GM12873 (cell line): ENCODE measurements at regions not wholly inside any gene's neighbourhood (a gene's known extent, or its start where the extent isn't known, plus 50 kb on each side); places are given as distances from the start of the nearest gene placed in this dataset.

Experiments used
- TF ChIP-seq, protein P1 (sequence below): IDR thresholded peaks from 2 replicates; pipeline ENCODE4 v1.5.1; 2012; ENCODE audit warnings: low read depth, mild to moderate bottlenecking, moderate library complexity, low read length, control low read depth; ENCODE audit not compliant: insufficient read depth; ENCODE audit errors: missing control alignments

GRCh38 chr2:189231719-189232323 is 52.3 kb upstream of the COL5A2 start:
- TF ChIP-seq, protein P1, sequence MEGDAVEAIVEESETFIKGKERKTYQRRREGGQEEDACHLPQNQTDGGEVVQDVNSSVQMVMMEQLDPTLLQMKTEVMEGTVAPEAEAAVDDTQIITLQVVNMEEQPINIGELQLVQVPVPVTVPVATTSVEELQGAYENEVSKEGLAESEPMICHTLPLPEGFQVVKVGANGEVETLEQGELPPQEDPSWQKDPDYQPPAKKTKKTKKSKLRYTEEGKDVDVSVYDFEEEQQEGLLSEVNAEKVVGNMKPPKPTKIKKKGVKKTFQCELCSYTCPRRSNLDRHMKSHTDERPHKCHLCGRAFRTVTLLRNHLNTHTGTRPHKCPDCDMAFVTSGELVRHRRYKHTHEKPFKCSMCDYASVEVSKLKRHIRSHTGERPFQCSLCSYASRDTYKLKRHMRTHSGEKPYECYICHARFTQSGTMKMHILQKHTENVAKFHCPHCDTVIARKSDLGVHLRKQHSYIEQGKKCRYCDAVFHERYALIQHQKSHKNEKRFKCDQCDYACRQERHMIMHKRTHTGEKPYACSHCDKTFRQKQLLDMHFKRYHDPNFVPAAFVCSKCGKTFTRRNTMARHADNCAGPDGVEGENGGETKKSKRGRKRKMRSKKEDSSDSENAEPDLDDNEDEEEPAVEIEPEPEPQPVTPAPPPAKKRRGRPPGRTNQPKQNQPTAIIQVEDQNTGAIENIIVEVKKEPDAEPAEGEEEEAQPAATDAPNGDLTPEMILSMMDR, result no peak

DNA sequence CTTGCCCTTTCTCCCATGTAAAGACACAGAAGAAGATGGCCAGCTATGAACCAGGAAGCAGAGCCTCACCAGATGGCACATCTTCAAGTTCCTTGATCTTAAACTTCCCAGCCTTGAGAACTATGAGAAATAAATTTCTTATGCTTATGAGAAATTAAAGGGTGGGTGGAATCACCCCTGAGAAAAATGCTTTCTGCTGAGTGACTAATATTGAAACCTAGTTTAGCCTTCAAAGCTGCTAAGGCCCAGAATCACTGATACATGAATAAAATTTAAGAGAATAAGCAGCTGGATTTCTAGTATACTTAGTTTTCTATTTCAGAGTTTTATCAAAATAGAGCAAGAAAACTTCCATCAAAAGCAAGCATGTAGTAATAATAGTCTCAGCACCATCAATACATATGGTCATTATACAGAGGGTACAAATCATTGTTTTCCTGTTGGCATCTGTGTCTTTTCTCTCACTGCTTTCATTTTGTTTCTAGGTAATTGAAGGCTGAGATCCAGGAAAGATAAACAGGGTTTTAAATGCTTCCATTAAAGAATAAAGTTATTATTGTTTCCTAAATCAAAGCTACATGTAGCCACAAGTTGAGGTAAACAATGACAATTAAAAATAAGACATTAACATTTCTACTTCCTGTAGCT is 53.3 kb upstream of the COL5A2 start:
- TF ChIP-seq, protein P1, result no peak

DNA sequence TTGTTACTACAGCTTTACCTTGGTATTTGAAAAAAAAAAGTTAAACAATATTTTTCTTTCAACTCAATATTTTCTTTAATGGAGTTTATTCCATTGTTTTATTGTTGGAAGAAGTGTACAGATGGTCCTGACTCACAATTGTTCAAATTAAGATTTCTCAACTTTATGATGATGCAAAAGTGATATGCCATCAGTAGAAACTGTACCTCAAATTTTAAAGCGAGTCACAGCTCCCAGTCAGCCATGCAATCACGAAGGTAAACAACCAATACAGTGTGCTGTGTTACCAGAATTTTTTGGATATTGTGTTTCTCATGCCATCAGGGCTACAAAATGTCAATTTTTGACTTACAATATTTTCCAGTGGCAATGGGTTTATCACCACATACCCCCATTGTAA is 54.0 kb upstream of the COL5A2 start:
- TF ChIP-seq, protein P1, result no peak

GRCh38 chr2:189234991-189235390 is 55.4 kb upstream of the COL5A2 start:
- TF ChIP-seq, protein P1, result no peak

DNA sequence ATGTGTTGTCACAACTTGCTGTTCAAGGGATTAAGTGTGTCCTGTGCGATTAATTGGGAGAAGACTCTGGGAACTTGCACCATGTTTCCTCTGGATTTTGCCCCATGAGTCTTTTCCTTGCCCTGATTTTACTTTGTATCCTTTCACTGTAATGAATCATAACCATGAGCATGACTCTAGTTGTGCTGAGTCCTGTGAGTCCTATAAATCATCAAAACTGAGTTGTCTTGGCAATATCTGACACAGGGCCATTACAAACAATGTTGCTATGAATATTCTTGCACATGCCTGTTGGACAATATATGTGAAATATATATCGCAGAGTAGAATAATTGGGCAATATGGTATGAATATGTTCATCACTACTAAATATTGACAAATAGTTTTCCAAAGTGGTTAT is 56.5 kb upstream of the COL5A2 start:
- TF ChIP-seq, protein P1, result no peak

GRCh38 chr2:189238903-189239302 is 59.3 kb upstream of the COL5A2 start:
- TF ChIP-seq, protein P1, result no peak

GRCh38 chr2:189247276-189247675 is 67.7 kb upstream of the COL5A2 start:
- TF ChIP-seq, protein P1, result no peak
